HG02840 (cell line): ENCODE measurements at regions not wholly inside any gene's neighbourhood (a gene's known extent, or its start where the extent isn't known, plus 50 kb on each side); places are given as distances from the start of the nearest gene placed in this dataset.

Source experiments
- ATAC-seq: cut with Tn5 transposase; IDR thresholded peaks from one replicate; pipeline ENCODE4 v1.9.1; 2021; ENCODE audit warnings: mild to moderate bottlenecking, moderate library complexity, moderate number of reproducible peaks; ENCODE audit not compliant: unreplicated experiment, low FRiP score

DNA sequence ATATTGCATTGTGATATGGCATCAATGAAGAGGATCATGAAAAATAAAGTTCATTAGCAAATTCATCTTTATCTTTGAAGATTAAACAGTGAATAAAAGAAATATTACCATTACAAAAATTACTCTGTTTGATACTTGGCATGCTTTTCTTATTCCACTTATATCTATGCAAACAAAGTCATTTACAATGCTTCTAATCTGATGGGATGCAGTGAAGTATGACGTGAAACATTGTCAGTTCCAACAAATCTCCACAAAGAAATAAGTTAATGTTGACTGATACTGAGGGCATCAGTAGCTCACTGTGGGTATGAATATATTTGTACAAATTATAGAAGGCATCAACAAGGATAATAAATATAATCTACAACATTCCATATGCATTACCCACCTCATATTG is 672.8 kb upstream of the POT1 start:
- ATAC-seq, result no peak

- no peak for ATAC-seq
These were observed 669.8 kb upstream of the POT1 start for GRCh38 chr7:125599387-125599786.

- ATAC-seq, result no peak
These were observed 662.7 kb upstream of the POT1 start for GRCh38 chr7:125592331-125592730.

GRCh38 chr7:125573126-125573525 is 643.5 kb upstream of the POT1 start:
- ATAC-seq, result no peak

- ATAC-seq, result no peak
These were observed 642.8 kb upstream of the POT1 start for GRCh38 chr7:125572414-125572813.

DNA sequence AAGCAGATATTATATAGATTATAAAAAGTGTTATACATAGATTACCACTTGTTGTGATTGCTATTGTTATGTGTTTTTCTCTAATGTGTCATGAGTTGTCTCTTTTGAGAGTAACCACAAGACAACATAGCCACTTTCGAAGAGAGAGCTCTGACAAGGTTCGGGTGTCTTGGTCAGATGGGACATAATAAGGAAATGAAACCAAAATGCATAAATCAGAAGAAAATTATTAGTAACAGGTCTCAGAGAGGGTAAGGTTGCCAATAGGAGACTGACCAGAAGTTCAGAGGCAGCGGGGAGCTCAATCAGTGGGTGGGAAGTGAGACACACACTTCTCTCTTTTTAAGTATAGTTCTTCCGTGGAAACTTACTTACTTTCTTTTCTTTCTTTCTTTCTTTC is 639.2 kb upstream of the POT1 start:
- ATAC-seq, result no peak

DNA sequence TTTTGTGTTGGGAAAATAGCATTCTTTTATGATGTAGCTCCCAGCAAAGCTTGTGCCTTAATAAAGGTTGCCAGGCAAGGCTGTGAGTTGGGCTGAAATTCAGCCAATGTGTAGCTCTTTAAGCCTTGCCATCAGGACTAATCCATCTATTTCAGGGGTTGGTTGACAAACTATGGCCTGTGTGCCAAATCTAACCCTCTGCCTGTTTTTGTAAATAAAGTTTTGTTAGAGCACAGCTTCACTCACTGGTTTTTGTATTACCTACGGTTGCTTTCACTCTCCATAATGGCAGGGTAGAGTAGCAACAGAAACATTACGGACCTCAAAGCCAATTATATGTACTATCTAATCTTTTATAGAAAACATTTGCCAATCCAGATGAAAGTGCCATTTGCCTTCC is 638.1 kb upstream of the POT1 start:
- no peak for ATAC-seq

DNA sequence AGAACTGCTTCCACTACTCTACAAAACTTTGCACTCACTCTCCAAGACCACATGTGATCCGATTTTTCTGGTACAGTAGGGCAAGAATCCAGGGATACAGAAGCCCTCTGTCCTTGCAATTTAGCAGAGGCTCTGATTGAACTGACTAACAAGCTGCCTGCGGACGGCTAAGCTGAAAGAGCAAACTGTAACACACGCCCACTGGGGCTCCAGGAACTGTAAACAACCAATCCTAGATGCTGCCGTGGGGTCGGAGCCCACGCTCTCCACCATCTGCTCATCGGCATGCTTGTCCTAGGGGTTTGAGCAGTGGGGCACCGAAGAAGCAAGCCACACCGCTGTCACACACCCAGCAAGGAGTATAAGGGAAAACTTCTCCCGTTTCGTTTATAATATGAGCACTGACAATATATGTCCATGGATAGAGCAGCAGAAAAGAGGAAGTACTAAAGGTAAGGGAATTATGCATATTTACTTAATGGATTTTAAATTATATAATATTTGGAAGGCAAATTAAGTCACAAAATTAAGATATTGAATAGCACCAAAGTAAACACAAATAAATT is 634.4 kb upstream of the POT1 start:
- ATAC-seq, result no peak

- no peak for ATAC-seq
These were observed 633.9 kb upstream of the POT1 start for GRCh38 chr7:125563557-125563956.

- no peak for ATAC-seq
These were observed 631.4 kb upstream of the POT1 start for GRCh38 chr7:125561006-125561405.

- no peak for ATAC-seq
These were observed 630.3 kb upstream of the POT1 start for GRCh38 chr7:125559921-125560320.

DNA sequence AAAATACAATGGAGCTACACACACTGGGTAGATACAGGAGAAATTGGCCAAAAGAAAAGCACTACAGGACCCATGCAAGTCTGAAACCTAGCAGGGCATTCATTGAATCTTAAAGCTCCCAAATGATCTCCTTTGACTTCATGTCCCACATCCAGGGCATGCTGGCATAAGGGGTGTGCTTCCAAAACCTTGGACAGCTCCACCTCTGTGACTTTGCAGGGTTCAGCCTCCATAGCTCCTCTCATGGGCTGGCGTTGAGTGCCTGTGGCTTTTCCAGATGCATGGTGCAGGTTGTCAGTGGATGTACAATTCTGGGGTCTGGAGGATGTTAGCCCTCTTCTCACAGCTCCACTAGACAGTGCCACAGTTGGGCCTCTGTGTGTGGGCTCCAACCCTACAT is 626.3 kb upstream of the POT1 start:
- ATAC-seq, result no peak

GRCh38 chr7:125551008-125551407 is 621.4 kb upstream of the POT1 start:
- ATAC-seq, result no peak

- ATAC-seq, result no peak
These were observed 617.9 kb upstream of the POT1 start for GRCh38 chr7:125547505-125547904.

- no peak for ATAC-seq
These were observed 600.9 kb upstream of the POT1 start for GRCh38 chr7:125530553-125530952.

DNA sequence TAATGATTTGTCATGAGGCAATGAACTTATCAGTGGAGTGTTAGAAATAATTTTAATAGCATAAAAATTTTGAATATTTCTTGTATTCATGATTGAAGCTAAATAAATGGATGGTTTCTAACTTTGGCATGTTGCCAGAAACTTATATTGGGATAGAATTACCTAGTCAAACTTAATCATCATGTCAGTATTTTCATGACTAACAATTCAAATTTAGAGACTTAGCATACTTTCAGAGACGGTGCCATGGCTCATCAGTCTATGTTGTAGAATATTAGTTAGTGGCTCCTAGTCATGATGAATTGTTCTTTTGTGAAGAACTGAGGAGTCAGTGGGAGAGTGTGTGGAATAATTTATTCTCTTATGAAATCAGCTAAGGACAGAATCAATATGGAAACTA is 599.6 kb upstream of the POT1 start:
- no peak for ATAC-seq

- no peak for ATAC-seq
These were observed 597.3 kb upstream of the POT1 start for GRCh38 chr7:125526958-125527357.

DNA sequence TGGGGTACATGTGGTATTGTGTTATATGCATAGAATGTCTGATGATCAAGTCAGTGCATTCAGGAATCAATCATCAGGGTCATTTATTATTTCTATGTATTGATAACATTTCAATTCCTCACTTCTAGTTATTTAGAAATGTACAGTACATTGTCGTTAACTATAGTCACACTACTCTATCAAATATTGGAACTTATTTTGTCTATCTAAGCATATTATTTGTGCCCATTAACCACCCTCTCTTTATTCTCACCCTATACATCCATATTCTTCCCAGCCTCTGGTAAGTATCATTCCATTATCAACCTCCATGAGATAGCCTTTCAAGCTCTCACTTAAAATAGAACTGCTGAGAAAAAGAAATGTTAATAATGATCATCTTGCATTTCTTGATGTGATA is 596.5 kb upstream of the POT1 start:
- ATAC-seq, result no peak

GRCh38 chr7:125516194-125516593 is 586.6 kb upstream of the POT1 start:
- ATAC-seq, result no peak

- no peak for ATAC-seq
These were observed 582.7 kb upstream of the POT1 start for GRCh38 chr7:125512373-125512772.

GRCh38 chr7:125511310-125511709 is 581.7 kb upstream of the POT1 start:
- ATAC-seq, result no peak

DNA sequence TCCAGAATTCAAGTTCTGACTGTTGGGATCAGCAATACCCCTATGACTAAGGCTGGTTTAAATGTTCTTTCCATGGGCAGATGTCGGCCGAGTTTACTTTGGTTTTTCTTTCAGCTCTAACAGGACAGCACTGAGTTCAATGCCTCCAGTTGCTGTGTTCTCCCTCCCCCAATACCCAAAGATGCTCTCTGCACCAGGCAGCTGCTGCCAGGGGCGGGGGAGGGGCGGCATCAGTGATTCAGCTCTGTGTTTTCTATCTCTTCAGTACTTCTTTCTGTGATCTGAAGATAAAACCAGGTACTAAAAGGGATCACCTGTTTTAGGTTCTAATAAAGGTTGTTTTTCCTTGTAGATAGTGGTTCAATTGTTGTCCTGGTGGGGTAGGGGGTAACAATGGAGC is 576.7 kb upstream of the POT1 start:
- ATAC-seq, result no peak

DNA sequence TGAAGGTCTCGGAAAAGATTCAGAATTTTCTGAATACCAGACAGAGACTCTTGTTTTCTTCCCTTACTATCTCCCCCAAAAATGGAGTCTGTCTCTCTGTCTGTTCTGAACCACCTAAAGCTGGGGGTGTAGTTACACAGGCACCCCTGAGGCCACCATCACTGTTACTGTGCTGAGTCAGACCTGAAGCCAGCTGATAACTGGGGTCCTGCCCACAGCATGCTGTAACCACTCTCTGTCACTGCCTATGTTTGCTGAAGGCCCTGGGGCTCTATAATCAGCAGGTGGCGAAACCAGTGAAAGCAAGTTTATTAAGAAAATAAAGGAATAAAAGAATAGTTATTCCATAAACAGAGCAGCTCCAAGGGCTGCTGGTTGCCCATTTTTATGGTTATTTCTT is 575.2 kb upstream of the POT1 start:
- ATAC-seq, result no peak
